Endothelial cell (in vitro differentiated cells): ENCODE measurements at regions not wholly inside any gene's neighbourhood (a gene's known extent, or its start where the extent isn't known, plus 50 kb on each side); places are given as distances from the start of the nearest gene placed in this dataset.
"Not testable (repeated sequence)": the region's sequence is repeated elsewhere in the genome, so short reads cannot be mapped to it uniquely, and the experiment has no call there.

ENCODE experiments used
- DNase-seq: peaks from one replicate; pipeline ENCODE4 v3.0.0; 2021; ENCODE audit warnings: low spot score
- H3K27ac Mint-ChIP-seq: one replicate; pipeline ENCODE4 v1.8.0; 2021; ENCODE audit warnings: mixed read lengths, inconsistent platforms; ENCODE audit not compliant: unreplicated experiment
- H3K27me3 Mint-ChIP-seq: one replicate; pipeline ENCODE4 v1.8.0; 2021; ENCODE audit warnings: mild to moderate bottlenecking, moderate library complexity, mixed read lengths, inconsistent platforms; ENCODE audit not compliant: unreplicated experiment
- H3K36me3 Mint-ChIP-seq: one replicate; pipeline ENCODE4 v1.8.0; 2021; ENCODE audit warnings: mild to moderate bottlenecking, low read depth, mixed read lengths, inconsistent platforms; ENCODE audit not compliant: unreplicated experiment
- H3K4me1 Mint-ChIP-seq: one replicate; pipeline ENCODE4 v1.8.0; 2021; ENCODE audit warnings: mild to moderate bottlenecking, mixed read lengths, inconsistent platforms; ENCODE audit not compliant: unreplicated experiment
- H3K4me3 Mint-ChIP-seq: one replicate; pipeline ENCODE4 v1.8.0; 2021; ENCODE audit warnings: mild to moderate bottlenecking, mixed read lengths, inconsistent platforms; ENCODE audit not compliant: unreplicated experiment
- H3K9me3 Mint-ChIP-seq: one replicate; pipeline ENCODE4 v1.8.0; 2021; ENCODE audit warnings: mixed read lengths, inconsistent platforms; ENCODE audit not compliant: unreplicated experiment
- TF ChIP-seq, protein P1 (sequence below): fragments of 200-600 bp; sonication (generic); IDR thresholded peaks from one replicate; pipeline ENCODE4 v1.5.0; 2021; ENCODE audit warnings: antibody characterized with exemption; ENCODE audit not compliant: unreplicated experiment

DNA sequence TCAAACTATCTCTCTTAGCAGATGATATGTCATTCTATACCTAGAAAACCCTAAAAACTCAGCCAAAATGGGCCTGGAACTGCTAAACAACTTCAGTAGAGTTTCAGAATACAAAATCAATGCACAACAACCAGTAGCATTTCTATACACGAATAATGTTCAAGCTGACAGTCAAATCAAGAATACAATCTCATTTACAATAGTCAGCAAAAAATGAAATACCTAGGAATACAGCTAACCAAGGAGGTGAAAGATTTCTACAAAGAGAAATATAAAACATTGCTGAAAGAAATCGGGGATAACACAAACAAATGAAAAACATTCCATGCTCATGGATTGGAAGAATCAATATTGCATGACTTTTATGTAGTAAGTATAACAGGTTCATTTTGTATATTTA is 804.8 kb downstream of the SLITRK1 start:
- no peaks in the 10 kb centered on the region for H3K4me1 Mint-ChIP-seq
- H3K27ac Mint-ChIP-seq, result no peak overlapping the region
- H3K36me3 Mint-ChIP-seq, result no peaks in the 10 kb centered on the region
- H3K4me3 Mint-ChIP-seq, result no peak overlapping the region
- no peaks in the 10 kb centered on the region for H3K27me3 Mint-ChIP-seq
- DNase-seq, result no peak
- TF ChIP-seq, protein P1, sequence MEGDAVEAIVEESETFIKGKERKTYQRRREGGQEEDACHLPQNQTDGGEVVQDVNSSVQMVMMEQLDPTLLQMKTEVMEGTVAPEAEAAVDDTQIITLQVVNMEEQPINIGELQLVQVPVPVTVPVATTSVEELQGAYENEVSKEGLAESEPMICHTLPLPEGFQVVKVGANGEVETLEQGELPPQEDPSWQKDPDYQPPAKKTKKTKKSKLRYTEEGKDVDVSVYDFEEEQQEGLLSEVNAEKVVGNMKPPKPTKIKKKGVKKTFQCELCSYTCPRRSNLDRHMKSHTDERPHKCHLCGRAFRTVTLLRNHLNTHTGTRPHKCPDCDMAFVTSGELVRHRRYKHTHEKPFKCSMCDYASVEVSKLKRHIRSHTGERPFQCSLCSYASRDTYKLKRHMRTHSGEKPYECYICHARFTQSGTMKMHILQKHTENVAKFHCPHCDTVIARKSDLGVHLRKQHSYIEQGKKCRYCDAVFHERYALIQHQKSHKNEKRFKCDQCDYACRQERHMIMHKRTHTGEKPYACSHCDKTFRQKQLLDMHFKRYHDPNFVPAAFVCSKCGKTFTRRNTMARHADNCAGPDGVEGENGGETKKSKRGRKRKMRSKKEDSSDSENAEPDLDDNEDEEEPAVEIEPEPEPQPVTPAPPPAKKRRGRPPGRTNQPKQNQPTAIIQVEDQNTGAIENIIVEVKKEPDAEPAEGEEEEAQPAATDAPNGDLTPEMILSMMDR, result no peak
- H3K9me3 Mint-ChIP-seq, result no peaks in the 10 kb centered on the region

DNA sequence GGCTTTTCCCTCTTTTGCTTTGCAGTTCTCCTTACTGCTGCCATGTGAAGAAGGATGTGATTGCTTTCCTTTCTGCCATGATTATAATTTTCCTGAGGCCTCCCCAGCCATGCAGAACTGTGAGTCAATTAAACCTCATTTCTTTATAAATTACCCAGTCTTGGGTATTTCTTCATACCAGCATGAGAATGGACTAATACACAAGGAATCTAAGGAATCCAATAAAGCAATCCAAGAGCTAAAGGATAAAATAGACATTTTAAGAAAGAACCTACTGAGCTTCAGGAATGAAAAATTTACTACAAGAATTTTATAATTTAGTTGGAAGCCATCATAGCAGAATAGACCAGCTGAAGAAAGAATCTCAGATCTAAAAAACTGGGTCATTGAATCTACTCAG is 808.3 kb downstream of the SLITRK1 start:
- not testable (repeated sequence) for H3K27me3 Mint-ChIP-seq, H3K36me3 Mint-ChIP-seq, DNase-seq, H3K27ac Mint-ChIP-seq, H3K9me3 Mint-ChIP-seq, H3K4me3 Mint-ChIP-seq, H3K4me1 Mint-ChIP-seq

GRCh38 chr13:83065108-83065507 is 817.2 kb downstream of the SLITRK1 start:
- no peak overlapping the region for H3K4me3 Mint-ChIP-seq
- H3K27ac Mint-ChIP-seq, result no peak overlapping the region
- H3K27me3 Mint-ChIP-seq, result no peaks in the 10 kb centered on the region
- H3K36me3 Mint-ChIP-seq, result no peaks in the 10 kb centered on the region
- H3K9me3 Mint-ChIP-seq, result no peaks in the 10 kb centered on the region
- TF ChIP-seq, protein P1, result no peak
- no peak for DNase-seq
- H3K4me1 Mint-ChIP-seq, result no peaks in the 10 kb centered on the region

DNA sequence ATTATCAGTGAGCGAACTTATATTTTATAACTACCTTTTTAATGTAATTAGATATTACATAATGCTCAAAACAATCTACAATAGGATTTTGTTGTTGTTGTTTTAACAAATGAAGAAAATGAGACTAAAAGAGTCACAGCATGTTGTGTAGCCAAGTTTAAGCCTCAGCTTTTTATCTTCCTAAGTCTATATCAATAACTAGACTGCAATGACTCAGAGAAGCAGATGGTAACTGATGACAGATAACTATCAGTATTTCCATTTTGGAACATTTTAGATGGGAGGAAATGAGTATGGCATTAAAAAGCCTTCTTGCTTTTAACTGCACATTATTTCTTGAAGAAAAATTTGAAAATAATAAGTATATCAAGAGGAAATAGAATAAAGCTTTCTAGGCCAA is 825.2 kb downstream of the SLITRK1 start:
- Mint-ChIP-seq H3K9me3 (no peaks in the 10 kb centered on the region), H3K36me3 (no peaks in the 10 kb centered on the region), H3K27ac (no peak overlapping the region), H3K4me3 (no peak overlapping the region), H3K27me3 (no peaks in the 10 kb centered on the region), H3K4me1 (no peaks in the 10 kb centered on the region)
- TF ChIP-seq, protein P1, result no peak
- DNase-seq, result no peak

DNA sequence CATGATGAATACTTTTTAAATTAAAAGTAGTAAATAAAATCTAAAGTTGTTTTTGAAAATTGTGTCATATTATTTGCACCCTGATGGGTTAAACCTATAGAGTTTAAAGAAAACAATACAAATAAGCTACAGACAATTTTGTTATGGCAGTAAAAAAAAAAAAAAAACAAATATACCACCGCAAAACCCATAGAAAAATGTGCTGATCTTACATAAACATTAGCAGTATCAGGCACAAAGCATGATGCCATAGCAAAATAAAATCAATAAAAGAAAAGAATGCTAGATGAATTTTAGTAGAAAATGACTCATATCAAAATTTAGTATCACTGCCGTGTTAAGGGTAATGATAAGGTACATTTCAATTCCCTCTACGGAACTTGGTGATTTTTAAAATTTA is 826.0 kb downstream of the SLITRK1 start:
- Mint-ChIP-seq H3K4me3 (no peak overlapping the region), H3K27ac (no peak overlapping the region), H3K4me1 (no peaks in the 10 kb centered on the region), H3K27me3 (no peaks in the 10 kb centered on the region), H3K9me3 (no peaks in the 10 kb centered on the region), H3K36me3 (no peaks in the 10 kb centered on the region)
- DNase-seq, result no peak
- TF ChIP-seq, protein P1, result no peak

DNA sequence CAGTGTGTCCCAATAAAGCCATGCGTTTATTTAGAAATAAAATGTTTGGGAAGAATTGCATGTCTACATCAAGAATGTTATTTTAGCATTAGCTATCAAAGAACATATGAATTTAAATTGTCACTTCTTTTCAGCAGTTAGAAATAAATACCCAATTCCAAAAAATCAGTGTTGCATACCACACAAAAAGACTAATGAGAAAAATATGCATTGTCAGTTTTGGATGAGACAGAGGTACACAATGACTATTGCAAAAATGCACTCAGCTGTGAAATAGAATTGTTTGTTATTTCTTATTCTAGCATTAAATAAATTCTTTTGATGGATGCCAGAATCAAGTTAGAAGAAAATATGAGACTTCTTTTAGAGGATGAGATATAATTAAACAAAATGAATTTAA is 833.9 kb downstream of the SLITRK1 start:
- H3K36me3 Mint-ChIP-seq, result no peaks in the 10 kb centered on the region
- TF ChIP-seq, protein P1, result no peak

More for the DNA sequence above, 833.9 kb downstream of the SLITRK1 start:
- DNase-seq, result no peak
- H3K27me3 Mint-ChIP-seq, result no peaks in the 10 kb centered on the region
- no peak overlapping the region for H3K4me3 Mint-ChIP-seq
- H3K9me3 Mint-ChIP-seq, result no peaks in the 10 kb centered on the region
- H3K27ac Mint-ChIP-seq, result no peak overlapping the region
- H3K4me1 Mint-ChIP-seq, result no peaks in the 10 kb centered on the region
